ENCODE measurements at regions not wholly inside any gene's neighbourhood (a gene's known extent, or its start where the extent isn't known, plus 50 kb on each side); places are given as distances from the start of the nearest gene placed in this dataset.
"Not testable (repeated sequence)": the region's sequence is repeated elsewhere in the genome, so short reads cannot be mapped to it uniquely, and the experiment has no call there.

DNA sequence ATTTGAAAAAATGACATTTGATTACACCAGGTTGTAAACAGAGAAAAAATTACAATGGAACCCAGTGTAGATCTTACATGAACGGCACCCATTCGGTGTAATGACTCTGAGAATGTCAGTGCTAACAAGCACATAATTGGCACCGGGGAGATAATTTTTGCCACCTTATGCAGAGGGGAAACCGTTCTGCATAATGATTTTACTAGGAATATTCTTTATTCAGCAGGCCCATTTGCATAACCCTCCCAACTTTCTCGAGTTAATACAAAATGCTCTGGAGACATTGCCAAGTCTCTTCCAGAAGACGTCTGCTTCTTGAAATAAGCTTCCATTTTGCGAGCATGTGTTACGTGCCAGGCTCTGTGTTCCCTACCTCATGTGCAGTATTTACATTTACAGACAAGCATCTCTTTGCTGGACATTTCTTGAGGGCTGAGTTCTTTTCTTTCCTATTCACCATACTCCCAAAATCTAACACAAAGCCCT is 275.8 kb downstream of the MIAT start:
- DNase-seq: no peak

DNA sequence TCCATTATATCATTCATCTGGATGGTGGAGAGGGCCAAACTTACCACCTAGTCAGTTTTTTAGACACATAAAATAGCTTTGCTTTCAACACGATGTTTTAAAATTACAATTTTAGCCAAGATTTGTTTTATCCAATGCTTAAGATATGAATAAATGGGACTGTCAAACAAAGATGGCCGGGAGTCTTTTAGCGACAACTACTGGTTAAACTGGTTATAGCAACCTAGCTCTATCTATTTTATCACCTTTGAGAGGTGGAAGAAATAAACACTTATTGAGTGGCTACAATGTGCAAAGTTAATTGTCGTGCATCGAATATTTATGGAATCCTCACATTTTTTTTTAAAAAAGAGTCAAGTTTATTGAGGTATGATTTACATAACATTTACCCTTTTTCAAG is 279.8 kb downstream of the MIAT start:
- no peak for DNase-seq

DNA sequence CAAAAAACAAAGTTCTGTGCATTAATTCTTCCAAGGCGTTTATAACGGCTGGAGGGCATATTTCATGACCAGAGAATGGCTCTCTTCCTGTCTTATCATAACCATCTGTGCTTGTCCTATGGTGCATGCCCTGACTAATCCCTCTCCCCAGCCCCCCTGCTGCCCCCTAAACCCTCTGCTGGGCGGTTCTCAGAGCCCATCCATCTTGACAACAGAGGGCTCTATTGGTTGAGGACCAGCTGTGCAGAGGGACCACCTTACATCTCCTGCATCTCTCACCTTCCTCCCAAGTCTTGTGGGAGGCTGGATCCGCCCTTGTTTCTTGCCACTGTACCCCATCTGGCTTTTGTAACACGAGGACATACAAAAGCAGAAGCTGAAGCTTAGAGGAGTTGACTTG is 282.1 kb downstream of the MIAT start:
- no peak for DNase-seq

GRCh38 chr22:26941896-26942636 is 284.7 kb downstream of the MIAT start:
- no peak for DNase-seq

DNA sequence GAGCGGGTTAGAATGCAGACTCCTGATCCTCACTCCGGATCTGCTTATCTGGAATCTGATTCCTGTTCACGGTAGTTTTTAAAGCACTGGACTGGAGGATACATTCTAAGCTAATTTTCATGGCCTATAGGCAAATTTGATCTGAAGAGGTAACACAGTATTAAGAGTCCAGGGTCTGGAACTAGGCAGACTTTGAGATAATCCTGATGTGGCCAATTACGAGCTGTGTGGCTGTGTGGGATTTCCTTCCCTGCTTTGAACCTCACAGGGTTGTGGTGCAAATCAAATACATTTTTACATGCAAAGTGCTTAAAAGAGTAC is 285.2 kb downstream of the MIAT start:
- DNase-seq: no peak

DNA sequence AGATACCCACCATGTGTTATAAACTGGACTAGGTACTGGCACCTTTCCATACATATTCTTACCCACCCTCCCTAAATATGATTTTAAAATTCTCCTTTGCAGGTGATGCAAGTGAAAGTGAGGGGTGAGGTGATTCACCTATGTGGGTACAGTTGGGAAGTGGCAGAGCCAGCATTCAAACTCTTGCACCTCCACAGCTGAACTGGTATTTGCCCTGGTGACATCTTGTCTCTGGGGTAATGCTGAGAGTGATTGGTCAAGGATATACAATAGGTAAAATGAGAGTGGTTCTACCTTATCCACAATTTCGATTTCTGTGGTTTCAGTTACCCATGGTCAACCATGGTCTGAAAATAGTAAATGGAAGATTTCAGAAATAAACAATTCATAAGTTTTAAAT is 288.2 kb downstream of the MIAT start:
- DNase-seq: no peak

DNA sequence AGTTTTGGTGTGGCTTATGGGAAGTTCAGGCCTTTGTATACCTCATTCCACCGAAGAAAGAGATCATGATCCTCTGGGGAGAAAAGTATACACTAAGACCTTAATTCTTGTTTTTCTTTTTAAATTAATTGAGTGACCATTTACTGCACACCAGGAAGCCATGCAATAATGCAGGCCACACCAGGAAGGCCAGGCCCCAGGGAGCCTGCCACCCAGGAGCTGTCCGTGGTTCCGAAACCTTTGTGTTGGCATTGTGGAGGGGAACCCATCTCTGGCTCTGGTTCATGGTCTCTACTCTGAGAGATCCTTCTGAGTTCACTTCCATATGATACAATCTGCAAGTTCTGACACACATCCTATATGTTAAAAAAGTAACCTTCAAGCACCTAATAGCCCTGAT is 291.8 kb downstream of the MIAT start:
- no peak for DNase-seq

GRCh38 chr22:26951139-26951538 is 293.8 kb downstream of the MIAT start:
- not testable (repeated sequence) for DNase-seq

DNA sequence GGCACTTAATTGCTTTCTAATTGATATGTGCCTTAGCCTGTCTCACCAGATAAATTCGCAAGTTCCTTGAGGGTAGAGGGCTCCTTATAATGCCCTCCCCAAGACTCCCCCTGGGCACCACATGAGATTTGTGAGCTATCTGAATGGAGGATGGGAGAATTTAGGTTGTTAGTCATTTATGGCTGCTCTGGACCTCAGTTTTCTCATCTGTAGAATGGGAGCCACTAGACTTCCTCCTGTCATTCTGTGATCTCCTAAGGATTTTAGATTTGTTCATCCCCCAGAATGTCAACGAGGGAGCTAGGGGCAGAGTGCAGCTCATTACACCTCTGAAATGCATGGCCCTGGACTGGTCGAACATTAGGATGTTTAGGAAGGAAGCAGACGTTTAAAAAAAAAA is 294.6 kb downstream of the MIAT start:
- no peak for DNase-seq

DNA sequence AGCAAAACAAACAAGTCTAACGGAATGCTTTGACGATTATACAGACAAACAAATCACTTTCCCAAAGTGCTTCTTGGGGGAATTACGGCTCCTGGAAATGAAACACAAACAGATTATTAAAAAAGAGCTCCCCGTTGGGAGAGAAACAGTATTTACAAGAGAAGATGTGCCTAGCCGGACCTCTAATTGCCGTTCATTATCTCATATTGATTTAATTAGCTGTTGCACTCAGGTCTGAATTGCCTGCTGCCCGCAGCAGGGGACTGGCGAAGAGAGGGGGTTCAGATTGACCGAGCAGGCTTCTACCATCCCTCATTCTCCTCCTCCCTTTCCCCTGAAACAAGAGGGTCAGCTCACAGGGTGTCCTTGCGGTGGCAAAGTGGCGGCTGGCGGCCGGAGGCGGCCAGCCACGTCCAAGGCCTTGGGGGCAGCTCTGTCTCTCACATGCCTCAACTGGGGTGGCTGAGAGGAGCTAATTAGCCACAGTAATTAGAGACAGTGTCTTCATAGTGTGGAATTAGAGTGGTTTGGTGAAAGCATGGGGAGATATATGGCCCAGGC is 295.1 kb downstream of the MIAT start:
- DNase-seq: no peak

GRCh38 chr22:26953012-26953883 is 295.9 kb downstream of the MIAT start:
- no peak for DNase-seq

- DNase-seq: no peak
These were observed 299.0 kb downstream of the MIAT start for GRCh38 chr22:26956371-26956770.

DNA sequence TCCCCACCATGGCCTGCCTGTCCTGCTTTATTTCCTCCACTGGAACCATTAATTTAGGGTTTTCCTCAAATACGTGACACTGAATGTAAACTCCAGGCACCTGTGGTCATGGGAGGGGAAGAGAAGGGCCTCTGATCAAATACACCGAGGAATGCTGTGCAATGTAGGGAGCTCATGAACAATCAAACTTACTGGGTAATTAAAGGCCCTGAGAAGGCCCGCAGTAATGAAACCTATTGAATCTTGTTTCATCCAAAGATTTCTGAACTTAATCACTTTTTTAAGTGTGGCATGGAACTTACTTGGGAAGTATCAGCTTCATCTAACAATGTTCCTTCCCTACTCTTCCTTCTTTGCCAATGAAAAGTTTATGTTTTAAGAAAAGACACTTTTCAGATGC is 299.8 kb downstream of the MIAT start:
- no peak for DNase-seq

- no peak for DNase-seq
These were observed 300.5 kb downstream of the MIAT start for GRCh38 chr22:26957897-26958296.

GRCh38 chr22:26958378-26958777 is 301.0 kb downstream of the MIAT start:
- no peak for DNase-seq

GRCh38 chr22:26964642-26965041 is 307.3 kb downstream of the MIAT start:
- no peak for DNase-seq

DNA sequence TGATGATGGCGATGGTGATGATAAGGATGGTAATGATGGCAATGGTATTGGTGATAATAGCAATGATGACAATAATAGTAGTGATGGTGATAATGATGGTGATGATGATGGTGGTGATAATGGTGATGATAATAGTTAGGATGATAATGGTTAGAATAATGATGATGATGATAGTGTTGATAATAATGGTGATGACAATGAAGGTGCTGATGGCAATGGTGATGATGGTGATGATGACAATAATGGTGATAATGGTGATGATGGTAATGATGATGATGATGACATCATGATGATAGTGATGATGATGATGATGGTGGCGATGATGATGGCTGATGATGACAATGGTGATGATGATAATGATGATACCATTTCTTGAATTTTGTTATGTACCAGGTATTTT is 309.9 kb downstream of the MIAT start:
- no peak for DNase-seq

DNA sequence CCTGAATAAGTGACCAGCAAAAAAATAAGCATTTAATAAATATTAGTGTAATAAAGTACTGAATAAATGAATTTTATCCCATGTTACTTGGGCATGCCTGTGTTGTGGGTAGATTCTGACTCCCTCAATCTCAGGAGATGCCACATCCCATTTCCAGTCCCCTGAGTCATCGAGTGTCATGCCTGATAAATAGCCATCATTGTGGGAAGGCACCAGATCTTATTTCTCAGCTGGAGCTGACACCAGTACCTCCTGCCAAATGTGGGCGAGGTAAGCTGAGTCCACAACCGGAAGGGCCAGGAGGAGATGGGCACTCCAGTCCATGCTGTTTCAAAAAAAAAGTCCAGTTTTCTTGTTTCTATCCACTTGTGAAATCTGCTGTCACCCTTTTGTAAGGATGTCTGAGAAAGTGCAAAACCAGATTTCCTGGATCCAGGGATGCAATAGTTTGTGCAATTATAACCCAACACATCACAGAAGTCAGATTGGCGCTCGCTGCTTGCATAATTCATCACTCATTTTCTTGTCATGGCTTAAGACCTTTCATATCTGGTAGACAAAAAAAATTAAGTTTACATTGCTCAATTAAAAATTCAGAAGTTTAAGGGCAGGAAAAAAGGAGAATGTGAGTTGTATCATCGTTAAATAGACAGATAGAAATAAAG is 311.6 kb downstream of the MIAT start:
- no peak for DNase-seq

- DNase-seq: no peak
These were observed 313.5 kb downstream of the MIAT start for GRCh38 chr22:26970809-26971394.

DNA sequence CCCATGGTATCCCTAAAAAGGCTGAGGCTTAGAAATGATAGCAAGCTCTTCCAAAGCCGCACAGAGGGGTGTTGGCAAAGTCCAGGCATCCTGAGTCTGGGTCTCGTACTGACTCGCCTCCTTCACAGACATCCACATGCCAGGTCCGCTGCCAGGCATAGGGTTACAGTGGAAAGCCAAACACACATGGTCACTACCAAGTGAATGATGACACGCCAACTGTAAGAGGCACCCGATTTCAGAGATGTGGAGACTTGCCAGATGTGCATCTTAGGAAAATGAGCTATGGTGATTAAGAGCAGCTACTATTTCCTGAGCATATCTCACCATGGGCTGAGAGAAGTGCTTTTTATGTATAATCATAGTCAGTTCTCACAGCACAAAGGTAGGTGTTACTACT is 314.9 kb downstream of the MIAT start:
- no peak for DNase-seq

- not testable (repeated sequence) for DNase-seq
These were observed 315.5 kb downstream of the MIAT start for GRCh38 chr22:26972915-26973314.

- no peak for DNase-seq
These were observed 316.6 kb downstream of the MIAT start for GRCh38 chr22:26974034-26974433.

Data from stimulated activated CD4-positive, alpha-beta T cell treated with anti-CD3 and anti-CD28 coated beads, Interleukin-1b, Interleukin-23, amount 100 ng/mL, for 48 hours (primary cell).